T-helper 9 cell (primary cell): ENCODE measurements at regions not wholly inside any gene's neighbourhood (a gene's known extent, or its start where the extent isn't known, plus 50 kb on each side); places are given as distances from the start of the nearest gene placed in this dataset.
"Not testable (repeated sequence)": the region's sequence is repeated elsewhere in the genome, so short reads cannot be mapped to it uniquely, and the experiment has no call there.

Source experiments
- DNase-seq: peaks from one replicate; pipeline ENCODE4 v3.0.0-alpha.2; 2020

GRCh38 chr11:45382133-45382878, 96.2 kb upstream of the SYT13 start:
- no peak for DNase-seq

GRCh38 chr11:45379162-45379863, 93.2 kb upstream of the SYT13 start:
- no peak for DNase-seq

GRCh38 chr11:45378516-45378915, 92.4 kb upstream of the SYT13 start:
- DNase-seq: no peak

DNA sequence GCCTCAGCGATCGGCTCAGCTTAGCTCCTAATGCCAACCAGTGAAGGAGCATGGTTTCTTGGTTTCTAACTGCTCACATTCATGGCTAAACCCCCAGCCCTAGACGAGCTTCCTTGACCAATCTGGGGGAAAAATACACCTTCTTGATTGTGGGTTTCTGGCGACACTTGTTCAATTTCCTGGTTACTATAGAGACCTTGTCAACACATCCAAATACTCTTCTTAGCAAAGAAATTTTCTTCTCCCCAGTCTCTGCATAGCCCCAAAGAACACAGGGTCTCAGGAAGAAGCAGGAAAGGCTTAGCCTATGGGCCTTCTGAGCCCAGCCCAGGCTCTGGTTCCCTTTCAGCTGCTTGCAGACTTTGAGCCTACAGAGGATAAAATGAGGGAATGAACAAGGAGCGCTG, 88.5 kb upstream of the SYT13 start:
- no peak for DNase-seq

DNA sequence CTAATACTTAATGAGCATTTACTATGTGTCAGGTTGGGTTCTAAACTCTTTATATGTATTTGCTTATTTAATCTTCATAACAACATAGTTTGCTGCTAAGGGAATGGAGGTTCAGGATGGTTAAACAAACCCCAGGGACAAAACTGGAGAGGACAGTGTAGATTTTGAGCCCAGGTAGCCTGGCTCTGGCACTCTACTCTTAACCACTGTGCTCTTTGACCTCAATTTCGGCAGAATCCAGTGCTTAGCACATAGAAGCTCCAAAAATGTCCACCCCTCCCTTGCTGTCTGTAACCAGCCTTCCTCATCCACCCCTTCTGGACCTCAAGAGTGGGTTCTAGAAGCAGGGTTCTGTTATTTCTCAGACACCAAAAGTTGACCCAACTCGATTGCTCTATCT, 88.0 kb upstream of the SYT13 start:
- no peak for DNase-seq

GRCh38 chr11:45373506-45374035, 87.4 kb upstream of the SYT13 start:
- no peak for DNase-seq

- DNase-seq: not testable (repeated sequence)
These were observed 86.3 kb upstream of the SYT13 start for GRCh38 chr11:45372414-45372813.

GRCh38 chr11:45371251-45372115, 85.3 kb upstream of the SYT13 start:
- DNase-seq: peak; percentile 61

DNA sequence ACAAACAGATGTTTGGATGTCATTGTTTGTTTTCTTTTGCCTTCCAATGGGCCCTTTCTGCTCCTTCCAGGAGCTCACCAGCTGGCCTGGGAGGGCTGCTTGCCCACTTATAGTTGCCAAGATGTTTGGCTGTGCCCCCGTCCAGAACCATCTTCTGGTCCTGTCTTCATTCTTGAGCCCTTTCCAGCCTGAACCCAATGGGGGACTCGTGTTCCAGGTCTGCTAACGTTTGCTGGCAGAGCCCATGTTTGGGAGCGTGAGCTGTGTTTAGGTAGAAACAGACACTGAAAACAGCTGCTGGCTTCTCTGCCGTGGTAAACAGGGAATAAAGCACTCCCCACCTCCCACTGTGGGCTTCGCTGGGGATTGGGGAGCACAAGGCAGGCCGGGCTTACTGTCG, 83.2 kb upstream of the SYT13 start:
- DNase-seq: no peak

DNA sequence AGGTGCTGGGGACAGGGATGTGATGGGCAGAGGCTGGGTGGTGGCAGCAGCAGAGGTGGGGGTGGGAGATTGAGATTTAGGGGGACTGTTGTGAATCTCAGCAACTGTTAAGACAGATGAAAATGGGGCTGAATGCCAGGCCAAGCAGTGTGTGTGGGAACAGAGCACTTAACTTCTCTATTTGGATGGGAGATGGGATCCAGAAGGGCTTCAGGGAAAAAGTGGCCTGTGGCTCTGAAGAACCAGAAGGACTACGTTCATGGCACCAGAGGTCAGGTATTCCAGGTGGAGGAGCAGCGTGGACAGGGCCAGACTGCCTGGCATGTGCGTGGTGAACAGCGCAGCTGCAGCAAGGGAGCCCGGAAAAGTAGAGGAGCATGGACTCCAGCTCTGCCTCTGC, 82.6 kb upstream of the SYT13 start:
- DNase-seq: no peak

GRCh38 chr11:45366619-45367190, 80.6 kb upstream of the SYT13 start:
- no peak for DNase-seq

GRCh38 chr11:45365961-45366618, 79.9 kb upstream of the SYT13 start:
- DNase-seq: no peak

- DNase-seq: no peak
These were observed 76.5 kb upstream of the SYT13 start for GRCh38 chr11:45362636-45363035.

DNA sequence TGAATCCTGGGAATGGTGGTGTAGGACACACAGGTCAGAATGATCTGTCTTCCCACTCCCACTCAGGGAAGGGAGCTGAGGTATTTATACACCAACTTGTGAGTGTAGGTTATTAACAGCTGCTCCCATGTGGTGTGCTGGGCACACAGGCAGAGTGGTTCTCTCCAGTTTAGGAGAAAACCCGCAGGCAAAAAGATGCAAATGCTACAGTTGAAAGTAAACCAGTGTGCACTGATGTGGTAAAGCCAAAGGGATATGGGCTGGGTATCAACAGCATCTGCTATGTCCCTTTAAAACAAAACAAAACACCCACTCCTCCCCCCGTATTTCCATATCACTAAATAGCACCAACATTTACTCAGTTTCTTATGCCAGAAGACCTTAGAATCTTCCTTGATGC, 75.4 kb upstream of the SYT13 start:
- DNase-seq: no peak

- DNase-seq: no peak
These were observed 69.5 kb upstream of the SYT13 start for GRCh38 chr11:45355706-45356041.

- DNase-seq: peak; percentile 83
These were observed 69.0 kb upstream of the SYT13 start for GRCh38 chr11:45354976-45355705.

DNA sequence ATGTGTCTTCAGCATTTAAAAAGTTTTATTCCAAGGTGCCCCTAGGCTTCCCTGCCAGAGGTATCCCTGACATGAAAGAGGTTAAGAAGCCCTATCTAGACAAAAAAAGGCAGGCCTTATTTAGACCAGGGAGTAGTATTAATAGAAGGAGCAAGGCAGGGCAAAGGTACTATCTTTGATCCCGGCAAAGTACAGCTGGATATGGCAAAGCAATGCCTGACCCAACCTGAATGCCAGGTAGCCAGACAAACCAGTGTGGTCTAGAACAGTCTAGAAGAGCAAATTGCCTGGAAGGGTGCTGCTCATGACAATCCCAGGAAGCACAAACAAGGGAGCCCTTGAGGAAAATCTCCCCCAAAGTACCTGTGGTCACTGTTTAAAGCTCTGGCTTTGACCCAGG, 62.6 kb upstream of the SYT13 start:
- DNase-seq: no peak

GRCh38 chr11:45347348-45348082, 61.4 kb upstream of the SYT13 start:
- DNase-seq: no peak

- DNase-seq: no peak
These were observed 59.4 kb upstream of the SYT13 start for GRCh38 chr11:45345491-45345890.

DNA sequence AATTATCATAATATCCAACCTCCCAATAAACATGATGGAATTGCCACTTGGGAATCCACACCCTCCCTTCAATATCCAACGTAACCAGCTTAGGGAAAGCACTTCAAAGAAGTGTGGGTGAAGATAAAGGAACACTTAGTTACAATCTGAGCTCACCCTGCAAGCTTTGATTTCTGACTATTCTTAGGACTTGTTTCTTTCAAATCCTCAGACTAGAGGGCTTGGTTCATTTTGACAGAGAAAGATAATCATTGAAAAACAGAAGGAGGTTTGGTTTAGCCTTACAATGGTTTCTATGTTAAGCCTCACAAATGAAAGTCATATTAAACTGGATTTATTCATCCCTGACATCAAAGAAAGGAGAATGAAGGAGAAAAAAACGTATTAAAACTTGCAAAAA, 57.9 kb upstream of the SYT13 start:
- DNase-seq: no peak

DNA sequence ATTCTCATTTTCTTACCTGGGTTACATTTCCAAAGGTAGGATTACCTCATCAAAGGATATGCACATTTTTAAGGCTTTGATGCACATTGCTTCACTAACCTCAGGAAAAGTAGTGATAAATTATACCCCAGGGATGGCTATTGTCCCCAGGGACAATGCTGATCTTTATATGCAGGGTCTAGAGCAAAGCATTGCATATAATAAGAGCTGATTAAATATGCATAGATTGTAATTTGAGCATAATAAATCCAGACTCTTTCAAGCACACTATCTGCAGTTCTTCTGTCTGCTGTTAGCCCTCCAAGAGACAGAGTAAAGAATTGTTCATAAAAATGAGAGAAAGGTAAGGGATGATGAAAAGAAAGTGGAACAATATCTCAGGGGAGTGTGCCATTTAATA, 57.3 kb upstream of the SYT13 start:
- DNase-seq: no peak
